EH (cell line): ENCODE measurements at regions not wholly inside any gene's neighbourhood (a gene's known extent, or its start where the extent isn't known, plus 50 kb on each side); places are given as distances from the start of the nearest gene placed in this dataset.

Experiments used
- DNase-seq: peaks from one replicate; pipeline ENCODE4 v3.0.0-alpha.2; 2015; ENCODE audit warnings: low read depth

- no peak for DNase-seq
Observed at GRCh38 chr15:96218623-96219455, 111.7 kb upstream of the NR2F2 start.

GRCh38 chr15:96219681-96220080 is 110.8 kb upstream of the NR2F2 start:
- no peak for DNase-seq

- no peak for DNase-seq
Observed at GRCh38 chr15:96220657-96221056, 109.8 kb upstream of the NR2F2 start.

DNA sequence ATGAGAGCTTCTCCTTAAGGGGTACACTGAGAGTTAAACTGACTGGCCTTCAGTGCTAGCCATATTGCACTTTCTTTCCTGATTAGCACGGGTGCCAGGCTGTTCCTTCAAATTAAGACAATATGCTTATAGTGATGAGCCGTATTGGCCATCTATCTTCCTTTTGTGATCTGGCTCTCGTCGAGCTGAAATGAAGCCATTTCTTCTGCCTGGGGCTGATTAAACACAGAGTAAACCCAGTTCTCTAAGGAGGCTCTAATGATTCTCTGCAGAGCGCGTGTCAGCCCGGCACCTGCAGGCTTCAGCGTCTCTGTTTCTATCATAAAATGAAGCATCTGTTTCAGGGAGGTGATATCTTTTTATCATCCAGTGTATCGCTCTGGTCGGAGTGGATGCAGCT is 107.5 kb upstream of the NR2F2 start:
- no peak for DNase-seq

DNA sequence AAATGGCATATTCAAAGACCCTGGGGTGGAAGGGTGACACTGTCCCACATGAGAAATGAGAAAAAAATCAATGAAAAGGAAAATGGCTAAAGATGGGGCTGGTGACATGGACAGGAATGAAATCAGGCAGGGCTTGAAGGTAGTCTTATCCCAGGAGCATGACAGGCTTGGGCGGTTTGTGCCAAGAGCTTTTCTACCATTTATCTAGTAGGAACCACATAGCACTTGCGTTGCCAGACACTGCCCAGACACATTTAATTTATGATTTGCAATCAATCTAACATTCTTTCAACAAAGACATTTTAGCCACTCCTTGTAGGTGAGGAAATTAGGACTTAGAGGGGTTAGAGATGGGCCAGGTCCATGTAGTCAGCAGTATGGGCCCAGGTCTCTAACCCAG is 106.6 kb upstream of the NR2F2 start:
- DNase-seq, result no peak

DNA sequence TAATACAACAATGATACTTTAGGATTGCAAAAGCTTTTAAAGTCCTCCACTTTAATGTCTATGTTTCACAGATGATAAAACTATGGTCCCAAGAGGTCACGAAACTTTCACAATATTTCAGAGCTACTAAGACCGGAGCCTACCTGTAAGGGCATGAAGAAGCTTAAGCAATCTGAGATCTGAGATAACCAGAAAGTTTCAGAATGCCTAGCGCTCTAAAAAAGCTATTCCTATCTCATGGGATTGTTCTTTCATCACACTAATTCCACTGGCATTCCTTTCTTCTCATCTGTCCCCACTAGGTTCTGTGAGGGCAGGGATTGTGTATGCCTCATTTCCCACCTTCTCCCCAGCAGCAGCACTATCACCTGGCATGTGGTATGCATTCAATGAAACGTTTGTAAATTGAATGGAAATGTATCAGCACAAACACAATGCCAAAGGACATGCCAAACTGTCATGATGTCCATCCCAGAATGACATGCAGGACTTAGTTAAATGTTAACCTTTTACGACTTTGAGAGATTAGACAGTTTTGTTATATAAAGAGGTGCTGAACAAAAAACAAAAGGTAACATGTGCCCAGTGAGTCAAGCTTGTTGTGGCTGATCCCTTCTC is 104.7 kb upstream of the NR2F2 start:
- no peak for DNase-seq

- peak; percentile 71 for DNase-seq
Observed at GRCh38 chr15:96230526-96231181, 99.8 kb upstream of the NR2F2 start.

DNA sequence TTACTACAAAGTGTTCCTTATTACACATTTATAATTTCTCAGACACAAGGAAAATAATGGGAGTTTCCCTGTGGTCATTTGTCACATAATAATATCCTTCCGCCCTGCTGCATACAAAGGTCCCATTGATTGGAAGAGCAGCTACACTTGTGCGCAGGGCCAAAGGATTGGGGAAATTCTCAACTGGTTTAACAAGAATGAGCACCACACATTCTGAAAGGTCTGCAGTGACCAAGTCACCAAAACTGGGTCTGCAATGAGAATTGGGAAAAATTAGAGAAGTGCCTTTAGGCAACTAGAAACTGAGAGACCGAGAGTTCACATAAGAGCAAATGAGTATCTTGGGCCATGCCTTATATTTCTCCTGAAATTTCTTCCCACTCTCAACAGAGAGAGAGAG is 98.2 kb upstream of the NR2F2 start:
- no peak for DNase-seq

DNA sequence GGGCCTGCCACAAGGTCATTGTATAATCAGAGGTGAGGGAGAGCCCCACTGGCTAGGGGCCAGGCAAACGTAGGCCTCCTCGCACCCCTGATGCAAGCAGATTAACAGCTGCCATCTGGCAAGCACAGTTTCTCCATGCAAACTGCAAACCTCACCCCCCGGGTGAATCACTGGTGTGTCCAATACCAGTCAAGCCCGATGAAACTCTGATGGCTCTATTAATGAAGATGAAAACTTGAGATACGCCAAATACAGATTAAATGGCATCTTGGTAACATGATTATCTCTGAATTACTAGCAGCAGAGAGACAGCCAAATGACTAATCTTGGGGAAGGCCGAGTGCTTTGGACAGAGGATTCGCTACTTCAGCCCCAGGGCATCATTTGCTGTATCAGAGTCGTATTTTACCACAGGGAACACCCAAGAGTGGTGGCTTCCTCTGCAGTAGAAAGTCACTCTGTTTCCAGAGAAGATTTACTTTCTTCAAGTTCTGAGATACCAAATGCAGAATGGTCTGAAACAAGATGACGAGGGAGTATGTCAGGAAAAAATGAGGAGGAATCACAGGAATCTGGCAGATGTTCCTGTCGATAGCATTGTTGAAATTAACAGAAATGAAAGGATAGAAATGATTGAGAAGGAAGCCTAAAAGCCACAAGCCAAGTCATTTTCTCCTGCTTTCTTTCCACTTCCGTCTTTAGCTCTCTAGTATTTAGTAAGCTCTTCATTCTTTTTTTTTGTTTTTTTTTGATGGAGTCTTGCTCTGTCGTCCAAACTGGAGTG is 96.2 kb upstream of the NR2F2 start:
- DNase-seq, result peak; percentile 97

DNA sequence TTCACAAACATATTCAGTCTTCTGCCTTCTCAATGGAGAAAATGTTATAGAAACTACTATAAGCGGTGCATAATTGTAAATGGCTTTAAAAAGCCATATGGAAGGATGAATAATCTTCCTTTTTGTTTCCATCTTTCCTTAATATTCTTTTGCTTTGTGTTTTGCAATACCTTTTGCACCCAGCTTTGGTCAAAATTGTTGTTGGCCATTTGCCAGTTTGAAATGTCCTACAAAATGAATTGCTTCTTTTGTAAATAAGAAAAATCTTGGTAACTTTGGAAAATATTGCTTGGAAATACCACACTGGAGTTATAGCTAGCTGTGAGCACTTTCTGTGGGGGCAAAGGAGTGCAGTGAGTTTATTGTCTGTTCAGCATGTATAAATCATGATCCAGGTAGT is 93.5 kb upstream of the NR2F2 start:
- no peak for DNase-seq

DNA sequence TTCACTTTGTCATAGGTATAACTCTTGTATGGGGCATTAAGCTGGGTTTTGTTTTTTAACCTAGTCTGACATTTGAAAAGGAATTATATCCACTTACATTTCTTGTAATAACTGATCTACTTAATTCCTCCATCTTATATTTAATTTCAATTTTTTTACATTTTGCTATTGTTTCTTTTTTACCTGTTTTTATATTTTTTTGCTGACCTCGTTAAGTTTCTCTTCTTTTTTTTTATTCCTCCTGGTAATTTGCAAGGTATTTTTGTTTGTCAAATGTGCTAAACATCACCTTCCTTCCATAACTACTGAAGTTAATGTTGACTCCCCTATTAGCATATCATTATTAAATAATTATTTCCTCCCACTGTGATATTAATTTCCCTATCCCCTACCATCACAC is 87.7 kb upstream of the NR2F2 start:
- no peak for DNase-seq

- peak; percentile 31 for DNase-seq
Observed at GRCh38 chr15:96243701-96244100, 86.8 kb upstream of the NR2F2 start.

GRCh38 chr15:96245252-96245651 is 85.2 kb upstream of the NR2F2 start:
- DNase-seq, result no peak

GRCh38 chr15:96246057-96246456 is 84.4 kb upstream of the NR2F2 start:
- DNase-seq, result no peak

- peak; percentile 95 for DNase-seq
Observed at GRCh38 chr15:96247621-96248305, 82.7 kb upstream of the NR2F2 start.

- no peak for DNase-seq
Observed at GRCh38 chr15:96252148-96252547, 78.4 kb upstream of the NR2F2 start.

GRCh38 chr15:96253006-96253747 is 77.3 kb upstream of the NR2F2 start:
- DNase-seq, result no peak

- DNase-seq, result no peak
Observed at GRCh38 chr15:96254173-96254572, 76.3 kb upstream of the NR2F2 start.

DNA sequence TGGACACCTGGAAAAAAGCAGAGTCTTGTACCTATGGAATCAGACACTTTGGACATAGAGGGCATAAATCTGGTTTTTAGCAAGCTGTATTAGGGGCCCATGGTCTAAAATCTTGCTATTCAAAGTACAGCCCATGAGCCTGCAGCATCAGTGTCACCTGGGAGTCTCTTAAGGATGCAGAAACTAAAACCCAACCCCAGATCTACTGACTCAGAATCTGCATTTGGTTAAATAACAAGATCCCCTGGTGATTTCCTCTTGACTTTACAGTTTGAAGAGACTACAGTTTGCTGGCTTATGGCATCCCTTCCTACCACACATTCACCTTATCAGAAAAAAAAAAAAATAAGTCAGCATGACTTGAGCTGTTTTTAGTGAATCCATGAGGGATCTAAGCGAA is 74.9 kb upstream of the NR2F2 start:
- no peak for DNase-seq

GRCh38 chr15:96261575-96262034 is 68.9 kb upstream of the NR2F2 start:
- DNase-seq, result no peak

DNA sequence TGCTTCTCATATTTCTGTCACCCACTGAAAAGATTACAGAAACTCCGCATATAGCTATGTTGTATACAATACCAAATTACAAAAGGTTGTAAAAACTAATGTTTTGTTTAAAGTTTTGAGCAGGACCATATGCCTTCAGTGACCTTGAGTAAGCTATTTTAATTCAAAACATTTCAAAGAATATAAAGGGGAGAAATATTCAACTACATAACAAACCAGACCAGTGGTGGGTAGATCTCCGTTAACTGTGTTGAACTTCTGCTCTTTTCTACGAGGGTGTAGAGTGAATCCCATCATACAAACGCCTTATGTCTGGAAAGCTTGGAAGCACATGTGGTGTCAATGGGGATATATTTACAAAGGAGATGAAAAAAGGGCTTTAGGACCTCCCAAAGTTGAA is 68.4 kb upstream of the NR2F2 start:
- no peak for DNase-seq
